ENCODE measurements at regions not wholly inside any gene's neighbourhood (a gene's known extent, or its start where the extent isn't known, plus 50 kb on each side); places are given as distances from the start of the nearest gene placed in this dataset.
"Not testable (repeated sequence)": the region's sequence is repeated elsewhere in the genome, so short reads cannot be mapped to it uniquely, and the experiment has no call there.

DNA sequence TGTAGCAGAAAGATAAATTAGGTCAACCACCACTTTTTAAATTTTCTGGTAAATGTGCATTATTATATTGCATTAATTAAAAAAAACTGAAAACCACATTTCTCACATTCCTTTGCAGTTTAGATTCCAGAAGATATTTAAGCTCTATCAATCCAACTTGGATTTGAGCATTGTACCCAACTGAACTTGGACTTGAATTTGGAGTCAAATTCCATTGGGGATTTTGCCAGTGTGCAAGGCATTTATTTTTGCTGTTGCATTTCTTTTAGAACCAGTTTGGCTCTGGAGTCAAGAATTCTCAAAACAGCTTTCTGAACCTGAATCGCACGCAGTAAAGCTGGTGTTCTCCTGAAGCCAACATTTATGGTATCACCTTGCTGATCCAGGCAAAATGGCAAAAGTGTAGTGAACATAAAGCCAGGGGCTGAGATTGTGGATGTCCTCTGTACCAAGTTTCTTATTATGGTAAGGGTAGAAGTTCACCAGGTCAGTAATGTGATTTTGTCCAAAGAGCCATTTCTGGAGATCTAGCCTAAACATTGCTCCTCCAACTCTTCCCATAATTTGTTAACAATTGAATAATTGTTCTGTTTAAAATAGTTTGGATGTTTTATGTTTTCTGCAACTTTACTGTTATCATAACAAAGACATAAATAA, 890.9 kb downstream of the LRRIQ3 start:
- no peak for TF ChIP-seq POLR2A (IDR thresholded peaks at IDR 0.05; ENCODE audit: low read depth, low read length)
- FAIRE-seq (no peak), DNase-seq (ENCODE audit: low read depth, low spot score) (no peak)
- Histone ChIP-seq H3K9me3 (replicated peaks; ENCODE audit: control insufficient read depth, insufficient read depth, low read length) (no peaks in the 10 kb centered on the region), H3K27ac (ENCODE audit: insufficient read depth, low read depth, low read length) (no peak overlapping the region), H3K4me1 (ENCODE audit: control insufficient read depth, extremely low read depth, insufficient read depth, low read length) (no peaks in the 10 kb centered on the region), H3K4me2 (ENCODE audit: insufficient read depth, low read length) (no peak overlapping the region), H4K20me1 (replicated peaks; ENCODE audit: control insufficient read depth, extremely low read depth, insufficient read depth, low read length) (no peaks in the 10 kb centered on the region), H2AFZ (ENCODE audit: low read depth, low read length) (no peak overlapping the region), H3K27me3 (ENCODE audit: control insufficient read depth in 2 of 2, insufficient read depth in 2 of 2, low read length in 2 of 2) (no peaks in the 10 kb centered on the region), H3K36me3 (ENCODE audit: control insufficient read depth in 2 of 2, extremely low read depth in 1 of 2, insufficient read depth in 2 of 2, low read length in 2 of 2) (no peaks in the 10 kb centered on the region), H3K9ac (replicated peaks; ENCODE audit: extremely low read depth, insufficient read depth, low read length) (no peak overlapping the region), H3K4me3 (replicated peaks in 1 of 3; ENCODE audit: insufficient read depth in 1 of 3, low read depth in 1 of 3, low read length in 3 of 3) (no peak overlapping the region), H3K79me2 (ENCODE audit: control insufficient read depth, insufficient read depth, low read length) (no peaks in the 10 kb centered on the region), H3K9me1 (replicated peaks; ENCODE audit: control insufficient read depth, extremely low read depth, insufficient read depth, low read length) (no peaks in the 10 kb centered on the region)
- no TSS peak for BruUV-seq (replicated peaks)
- dilution Hi-C loops (cut with MboI; ENCODE audit: extremely low pct_ligation_motif_present, low sequenced_read_pairs) = no loop called here
- intact Hi-C loops (cut with micrococcal nuclease) = no loop called here
- CTCF ChIA-PET = no interaction called here
- POLR2A ChIA-PET = no interaction called here

DNA sequence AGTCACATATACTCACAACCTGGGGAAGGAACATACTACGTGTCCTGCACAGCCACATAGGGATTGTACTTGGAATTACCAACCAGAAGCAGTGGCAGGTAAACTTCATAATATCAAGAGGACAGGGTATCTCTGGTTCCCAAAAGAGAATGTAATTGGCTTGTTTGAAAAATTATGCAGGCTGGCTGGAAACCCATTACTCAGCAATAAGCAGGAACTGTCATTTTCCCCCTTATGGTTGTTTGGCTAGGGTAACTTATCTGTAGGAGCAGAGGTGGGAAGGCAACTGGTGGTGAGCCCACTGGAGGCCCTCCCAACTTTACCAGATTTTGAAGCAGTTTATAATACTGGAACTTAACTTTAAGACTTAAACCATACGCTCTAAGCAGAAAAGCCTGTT, 924.1 kb downstream of the LRRIQ3 start:
- no peak overlapping the region for H2AFZ ChIP-seq (ENCODE audit: low read depth, low read length)
- intact Hi-C loops (cut with micrococcal nuclease) (no loop called here), dilution Hi-C loops (cut with MboI; ENCODE audit: extremely low pct_ligation_motif_present, low sequenced_read_pairs) (no loop called here)
- no peaks in the 10 kb centered on the region for H3K79me2 ChIP-seq (ENCODE audit: control insufficient read depth, insufficient read depth, low read length)
- POLR2A ChIA-PET = no interaction called here
- no peaks in the 10 kb centered on the region for H3K27me3 ChIP-seq (ENCODE audit: control insufficient read depth in 2 of 2, insufficient read depth in 2 of 2, low read length in 2 of 2)
- TF ChIP-seq JUN (IDR thresholded peaks at IDR 0.05; ENCODE audit: borderline replicate concordance, insufficient read depth, insufficient read length, low read depth) = no peak
- TF ChIP-seq POLR2A (IDR thresholded peaks at IDR 0.05; ENCODE audit: low read depth, low read length) = no peak
- TF ChIP-seq FOS (IDR thresholded peaks at IDR 0.05; ENCODE audit: borderline replicate concordance, insufficient read depth, low read length) = no peak
- no peak for TF ChIP-seq EZH2 (IDR thresholded peaks at IDR 0.05; ENCODE audit: borderline replicate concordance, low read depth, low read length, severe bottlenecking)
- H3K4me2 ChIP-seq (ENCODE audit: insufficient read depth, low read length) = no peak overlapping the region
- no peak overlapping the region for H3K4me3 ChIP-seq (replicated peaks in 1 of 3; ENCODE audit: insufficient read depth in 1 of 3, low read depth in 1 of 3, low read length in 3 of 3)
- BruUV-seq (replicated peaks) = no TSS peak
- no peak overlapping the region for H3K9ac ChIP-seq (replicated peaks; ENCODE audit: extremely low read depth, insufficient read depth, low read length)
- no peaks in the 10 kb centered on the region for H3K4me1 ChIP-seq (ENCODE audit: control insufficient read depth, extremely low read depth, insufficient read depth, low read length)
- no peaks in the 10 kb centered on the region for H4K20me1 ChIP-seq (replicated peaks; ENCODE audit: control insufficient read depth, extremely low read depth, insufficient read depth, low read length)
- H3K9me1 ChIP-seq (replicated peaks; ENCODE audit: control insufficient read depth, extremely low read depth, insufficient read depth, low read length) = no peaks in the 10 kb centered on the region
- no peaks in the 10 kb centered on the region for H3K36me3 ChIP-seq (ENCODE audit: control insufficient read depth in 2 of 2, extremely low read depth in 1 of 2, insufficient read depth in 2 of 2, low read length in 2 of 2)
- no peaks in the 10 kb centered on the region for H3K9me3 ChIP-seq (replicated peaks; ENCODE audit: control insufficient read depth, insufficient read depth, low read length)
- H3K27ac ChIP-seq (ENCODE audit: insufficient read depth, low read depth, low read length) = no peak overlapping the region
- no peak for DNase-seq (ENCODE audit: low read depth, low spot score)
- CTCF ChIA-PET = no interaction called here
- no peak for FAIRE-seq

DNA sequence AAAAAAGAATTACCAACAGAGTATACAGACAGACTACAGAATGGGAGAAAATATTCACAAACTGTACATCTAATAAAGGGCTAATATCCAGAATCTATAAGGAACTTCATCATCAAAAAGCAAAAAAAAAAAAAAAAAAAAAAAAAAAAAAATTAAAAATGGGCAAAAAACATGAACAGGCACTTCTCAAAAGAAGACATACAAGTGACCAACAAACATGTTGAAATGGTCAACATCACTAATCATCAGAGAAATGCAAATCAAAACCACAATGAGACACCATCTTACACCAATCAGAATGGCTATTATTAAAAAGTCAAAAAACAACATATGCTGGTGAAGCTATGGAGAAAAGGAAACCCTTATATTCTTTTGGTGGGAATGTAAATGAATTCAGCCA, 952.8 kb downstream of the LRRIQ3 start:
- H3K4me3 ChIP-seq (replicated peaks in 1 of 3; ENCODE audit: insufficient read depth in 1 of 3, low read depth in 1 of 3, low read length in 3 of 3); H3K79me2 ChIP-seq (ENCODE audit: control insufficient read depth, insufficient read depth, low read length); H2AFZ ChIP-seq (ENCODE audit: low read depth, low read length); H4K20me1 ChIP-seq (replicated peaks; ENCODE audit: control insufficient read depth, extremely low read depth, insufficient read depth, low read length); CTCF ChIA-PET; intact Hi-C loops (cut with micrococcal nuclease); POLR2A ChIA-PET; H3K36me3 ChIP-seq (ENCODE audit: control insufficient read depth in 2 of 2, extremely low read depth in 1 of 2, insufficient read depth in 2 of 2, low read length in 2 of 2); H3K4me2 ChIP-seq (ENCODE audit: insufficient read depth, low read length); H3K4me1 ChIP-seq (ENCODE audit: control insufficient read depth, extremely low read depth, insufficient read depth, low read length); H3K9me1 ChIP-seq (replicated peaks; ENCODE audit: control insufficient read depth, extremely low read depth, insufficient read depth, low read length); BruUV-seq (replicated peaks); dilution Hi-C loops (cut with MboI; ENCODE audit: extremely low pct_ligation_motif_present, low sequenced_read_pairs); H3K27me3 ChIP-seq (ENCODE audit: control insufficient read depth in 2 of 2, insufficient read depth in 2 of 2, low read length in 2 of 2); H3K27ac ChIP-seq (ENCODE audit: insufficient read depth, low read depth, low read length); H3K9ac ChIP-seq (replicated peaks; ENCODE audit: extremely low read depth, insufficient read depth, low read length); FAIRE-seq; DNase-seq (ENCODE audit: low read depth, low spot score); H3K9me3 ChIP-seq (replicated peaks; ENCODE audit: control insufficient read depth, insufficient read depth, low read length): not testable (repeated sequence)

All from endothelial cell of umbilical vein (primary cell).